ENCODE measurements at regions not wholly inside any gene's neighbourhood (a gene's known extent, or its start where the extent isn't known, plus 50 kb on each side); places are given as distances from the start of the nearest gene placed in this dataset.
"Not testable (repeated sequence)": the region's sequence is repeated elsewhere in the genome, so short reads cannot be mapped to it uniquely, and the experiment has no call there.

DNA sequence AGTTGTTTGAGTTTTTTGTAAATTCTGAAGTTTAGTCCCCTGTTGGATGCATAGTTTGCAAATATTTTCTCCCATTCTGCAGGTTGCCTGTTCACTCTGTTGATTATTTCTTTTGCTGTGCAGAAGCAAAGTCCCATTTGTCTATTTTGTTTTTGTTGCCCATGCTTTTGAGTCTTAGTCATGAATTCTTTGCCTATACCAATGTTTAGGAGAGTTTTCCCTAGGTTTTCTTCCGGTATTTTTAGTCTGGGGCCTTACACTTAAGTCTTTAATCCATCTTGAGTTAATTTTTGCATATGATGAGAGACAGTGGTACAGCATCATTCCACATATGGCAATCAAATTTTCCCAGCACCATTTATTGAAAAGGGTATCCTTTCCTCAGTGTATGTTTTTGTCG lies 405.8 kb upstream of the RPS6KA3 start:
- H3K4me3 ChIP-seq (ENCODE audit: low read depth, low read length): no peak overlapping the region
- no peak for DNase-seq (ENCODE audit: low read depth, low spot score)
- in situ Hi-C loops (cut with HindIII; ENCODE audit: low sequenced_read_pairs): no loop called here
- TF ChIP-seq, protein P1, sequence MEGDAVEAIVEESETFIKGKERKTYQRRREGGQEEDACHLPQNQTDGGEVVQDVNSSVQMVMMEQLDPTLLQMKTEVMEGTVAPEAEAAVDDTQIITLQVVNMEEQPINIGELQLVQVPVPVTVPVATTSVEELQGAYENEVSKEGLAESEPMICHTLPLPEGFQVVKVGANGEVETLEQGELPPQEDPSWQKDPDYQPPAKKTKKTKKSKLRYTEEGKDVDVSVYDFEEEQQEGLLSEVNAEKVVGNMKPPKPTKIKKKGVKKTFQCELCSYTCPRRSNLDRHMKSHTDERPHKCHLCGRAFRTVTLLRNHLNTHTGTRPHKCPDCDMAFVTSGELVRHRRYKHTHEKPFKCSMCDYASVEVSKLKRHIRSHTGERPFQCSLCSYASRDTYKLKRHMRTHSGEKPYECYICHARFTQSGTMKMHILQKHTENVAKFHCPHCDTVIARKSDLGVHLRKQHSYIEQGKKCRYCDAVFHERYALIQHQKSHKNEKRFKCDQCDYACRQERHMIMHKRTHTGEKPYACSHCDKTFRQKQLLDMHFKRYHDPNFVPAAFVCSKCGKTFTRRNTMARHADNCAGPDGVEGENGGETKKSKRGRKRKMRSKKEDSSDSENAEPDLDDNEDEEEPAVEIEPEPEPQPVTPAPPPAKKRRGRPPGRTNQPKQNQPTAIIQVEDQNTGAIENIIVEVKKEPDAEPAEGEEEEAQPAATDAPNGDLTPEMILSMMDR (IDR thresholded peaks at IDR 0.05; ENCODE audit: low read depth, low read length): no peak

GRCh38 chrX:20671746-20672145 lies 405.0 kb upstream of the RPS6KA3 start:
- in situ Hi-C loops (cut with HindIII; ENCODE audit: low sequenced_read_pairs); H3K4me3 ChIP-seq (ENCODE audit: low read depth, low read length): not testable (repeated sequence)
- DNase-seq (ENCODE audit: low read depth, low spot score): peak; percentile 3

DNA sequence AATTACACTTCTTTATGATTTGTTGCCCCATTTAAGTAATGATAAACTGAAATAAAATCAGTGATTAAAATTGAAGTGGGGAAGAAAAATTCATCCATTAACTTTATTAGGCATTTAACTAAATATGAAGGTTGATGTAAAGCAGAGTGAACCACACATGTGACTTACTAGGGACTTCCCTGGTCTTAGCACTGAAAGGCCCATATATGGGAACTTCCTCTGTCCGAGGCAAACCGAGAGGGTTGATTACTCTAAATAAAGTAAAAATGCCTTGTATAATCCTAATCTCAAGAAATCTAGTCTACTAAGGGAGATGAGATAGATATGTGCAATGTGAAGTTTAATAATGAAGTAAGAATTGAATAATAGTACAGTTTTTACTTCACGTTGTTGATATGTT lies 403.9 kb upstream of the RPS6KA3 start:
- DNase-seq (ENCODE audit: low read depth, low spot score): no peak
- H3K4me3 ChIP-seq (ENCODE audit: low read depth, low read length): no peak overlapping the region
- TF ChIP-seq, protein P1 (IDR thresholded peaks at IDR 0.05; ENCODE audit: low read depth, low read length): no peak
- in situ Hi-C loops (cut with HindIII; ENCODE audit: low sequenced_read_pairs): no loop called here

DNA sequence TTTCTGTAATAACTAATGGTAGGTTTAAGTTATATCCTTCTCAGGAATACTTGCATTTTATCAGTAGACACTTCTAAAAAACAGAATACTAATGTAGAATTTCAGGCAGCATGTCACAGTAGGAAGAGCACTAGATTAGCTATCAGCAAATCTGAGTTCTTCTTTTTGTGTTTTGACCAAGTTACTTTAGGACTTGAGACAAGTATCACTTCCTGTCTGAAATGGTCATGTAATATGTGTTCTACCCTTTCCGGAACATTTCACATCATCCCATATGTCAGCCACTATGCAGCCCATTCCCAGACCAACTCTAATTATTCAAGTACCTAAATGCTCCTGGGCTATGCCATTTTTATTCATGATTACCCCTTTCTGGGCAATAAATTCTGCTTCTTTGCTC lies 401.8 kb upstream of the RPS6KA3 start:
- no peak overlapping the region for H3K4me3 ChIP-seq (ENCODE audit: low read depth, low read length)
- TF ChIP-seq, protein P1 (IDR thresholded peaks at IDR 0.05; ENCODE audit: low read depth, low read length): no peak
- DNase-seq (ENCODE audit: low read depth, low spot score): no peak
- in situ Hi-C loops (cut with HindIII; ENCODE audit: low sequenced_read_pairs): no loop called here

- TF ChIP-seq, protein P1 (IDR thresholded peaks at IDR 0.05; ENCODE audit: low read depth, low read length): no peak
- H3K4me3 ChIP-seq (ENCODE audit: low read depth, low read length): no peak overlapping the region
- no peak for DNase-seq (ENCODE audit: low read depth, low spot score)
- in situ Hi-C loops (cut with HindIII; ENCODE audit: low sequenced_read_pairs): no loop called here
Measured at GRCh38 chrX:20666331-20666730, 399.6 kb upstream of the RPS6KA3 start.

DNA sequence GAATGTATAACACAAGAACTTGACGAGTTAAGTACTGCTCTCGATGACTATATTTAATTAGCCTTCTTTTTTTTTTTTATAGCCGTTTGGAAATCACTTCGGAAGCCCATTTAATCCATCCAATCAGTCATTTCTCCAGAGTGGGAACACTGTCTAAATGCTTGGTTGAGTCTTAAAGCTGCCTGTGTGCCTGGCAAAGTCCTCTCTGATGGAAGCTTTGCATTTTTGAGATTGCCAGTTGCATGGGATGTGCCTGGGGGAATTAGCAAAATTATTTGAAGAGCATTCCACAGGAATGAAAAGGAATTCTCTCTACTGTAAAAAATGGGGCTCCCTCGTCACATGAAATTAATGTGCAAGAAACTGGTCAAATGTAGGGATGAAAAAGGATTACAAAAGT lies 398.8 kb upstream of the RPS6KA3 start:
- TF ChIP-seq, protein P1 (IDR thresholded peaks at IDR 0.05; ENCODE audit: low read depth, low read length): no peak
- no peak for DNase-seq (ENCODE audit: low read depth, low spot score)
- in situ Hi-C loops (cut with HindIII; ENCODE audit: low sequenced_read_pairs): no loop called here
- H3K4me3 ChIP-seq (ENCODE audit: low read depth, low read length): no peak overlapping the region

DNA sequence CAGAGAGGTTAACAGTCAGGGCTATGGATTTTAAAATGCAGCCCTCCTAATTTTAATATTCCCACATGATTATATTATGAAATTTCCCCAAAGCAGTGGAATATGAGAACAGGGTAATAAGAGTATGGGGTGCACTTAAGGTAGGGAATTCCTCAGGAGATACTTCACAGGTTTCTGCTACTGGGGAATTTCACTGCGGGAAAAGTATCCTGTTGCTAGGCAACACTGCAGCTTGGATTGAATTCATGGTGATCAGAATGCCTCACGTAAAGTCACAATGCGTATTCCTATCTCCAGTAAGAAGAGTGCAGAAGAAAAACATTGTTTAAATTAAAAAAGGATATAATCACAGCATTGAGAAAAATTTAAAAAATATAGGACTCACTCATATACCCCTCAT lies 398.1 kb upstream of the RPS6KA3 start:
- TF ChIP-seq, protein P1 (IDR thresholded peaks at IDR 0.05; ENCODE audit: low read depth, low read length): no peak
- H3K4me3 ChIP-seq (ENCODE audit: low read depth, low read length): no peak overlapping the region
- DNase-seq (ENCODE audit: low read depth, low spot score): no peak
- in situ Hi-C loops (cut with HindIII; ENCODE audit: low sequenced_read_pairs): no loop called here
